Lung (tissue), 11 donors: ENCODE measurements at regions not wholly inside any gene's neighbourhood (a gene's known extent, or its start where the extent isn't known, plus 50 kb on each side); places are given as distances from the start of the nearest gene placed in this dataset.

ENCODE experiments used
- ATAC-seq: fragments of 200-7000 bp; cut with Tn5 transposase; one replicate; pipeline ENCODE4 v1.9.1; 2020; ENCODE audit warnings: moderate number of reproducible peaks; ENCODE audit not compliant: insufficient read depth, low FRiP score
- DNase-seq, 3 donors: peaks; one replicate each; pipeline ENCODE4 v3.0.0-alpha.2; 2013 to 2017
- H3K27ac ChIP-seq, 2 donors: one replicate each; pipeline ENCODE4 v1.5.1; 2013; ENCODE audit warnings: mild to moderate bottlenecking in 2 of 2, moderate library complexity in 2 of 2, control low read depth in 1 of 2, inconsistent platforms in 1 of 2, low read depth in 1 of 2, low read length in 1 of 2
- H3K27me3 ChIP-seq, 3 donors: one replicate each; pipeline ENCODE4 v1.5.1; 2013; ENCODE audit warnings: low read length in 2 of 3; ENCODE audit not compliant: control insufficient read depth in 3 of 3, insufficient read depth in 3 of 3
- H3K36me3 ChIP-seq, 4 donors: one replicate each; pipeline ENCODE4 v1.5.1; 2013; ENCODE audit warnings: low read length in 4 of 4, mild to moderate bottlenecking in 1 of 4, moderate library complexity in 1 of 4; ENCODE audit not compliant: control insufficient read depth in 4 of 4, insufficient read depth in 4 of 4
- H3K4me1 ChIP-seq, 5 donors: one replicate each; pipeline ENCODE4 v1.5.1; 2013; ENCODE audit warnings: low read length in 5 of 5, mild to moderate bottlenecking in 2 of 5, moderate library complexity in 1 of 5; ENCODE audit not compliant: control insufficient read depth in 5 of 5, insufficient read depth in 5 of 5
- H3K4me3 ChIP-seq: one replicate; pipeline ENCODE4 v1.5.1; 2013; ENCODE audit warnings: mild to moderate bottlenecking, control low read depth, moderate library complexity
- H3K9ac ChIP-seq, 2 donors: one replicate each; pipeline ENCODE4 v1.5.1; 2013; ENCODE audit warnings: low read length in 2 of 2, control low read depth in 1 of 2; ENCODE audit not compliant: insufficient read depth in 1 of 2
- H3K9me3 ChIP-seq, 4 donors: one replicate each; pipeline ENCODE4 v1.5.1; 2013; ENCODE audit warnings: low read length in 3 of 4, mild to moderate bottlenecking in 1 of 4, moderate library complexity in 1 of 4; ENCODE audit not compliant: control insufficient read depth in 4 of 4, insufficient read depth in 3 of 4
- CTCF ChIP-seq: IDR thresholded peaks from 2 replicates; pipeline ENCODE4 v1.5.1; 2012; ENCODE audit warnings: mild to moderate bottlenecking; ENCODE audit errors: control extremely low read depth, extremely low read depth
- WGBS, 2 donors: extraction: QIAGEN DNeasy Blood & Tissue Kit; methylation state at CpG; one replicate each; pipeline ENCODE4 v1.1.7; 2013; 5-methylcytosine and 5-hydroxymethylcytosine counted together
- donor health status: control.
- donor health status: control.
- donor health status: Bipolar disorder and iron deficiency.
- donor health status: healthy.
- donor health status: DM: yes; HTN: yes; CAD: no.

- ATAC-seq (no peak), DNase-seq (no peak)
- no peaks in the 10 kb centered on the region for H3K4me1 ChIP-seq
- H3K9ac ChIP-seq = no peak overlapping the region
- no peaks in the 10 kb centered on the region for H3K27me3 ChIP-seq
- no peak overlapping the region for H3K27ac ChIP-seq
- TF ChIP-seq CTCF = no peak
- no peaks in the 10 kb centered on the region for H3K36me3 ChIP-seq
- no peaks in the 10 kb centered on the region for H3K9me3 ChIP-seq
- 72 to 89% methylated on average over 2 of the region's 2 CpGs for WGBS, 2 donors
- no peak overlapping the region for H3K4me3 ChIP-seq
Measured at GRCh38 chr2:129101186-129101585, 782.5 kb upstream of the HS6ST1 start.

GRCh38 chr2:129103936-129104878 is 785.5 kb upstream of the HS6ST1 start:
- no peak for TF ChIP-seq CTCF
- DNase-seq (no peak), ATAC-seq (no peak)
- no peak overlapping the region for H3K9ac ChIP-seq
- no peak overlapping the region for H3K27ac ChIP-seq
- no peak overlapping the region for H3K4me3 ChIP-seq
- no peaks in the 10 kb centered on the region for H3K4me1 ChIP-seq
- H3K36me3 ChIP-seq = no peaks in the 10 kb centered on the region
- H3K9me3 ChIP-seq = no peaks in the 10 kb centered on the region
- H3K27me3 ChIP-seq = no peaks in the 10 kb centered on the region
- 76 to 84% methylated on average over 13 of the region's 13 CpGs for WGBS, 2 donors

GRCh38 chr2:129112181-129112580 is 793.5 kb upstream of the HS6ST1 start:
- Histone ChIP-seq H3K4me3 (no peak overlapping the region), H3K27ac (no peak overlapping the region), H3K36me3 (no peaks in the 10 kb centered on the region), H3K4me1 (no peaks in the 10 kb centered on the region), H3K27me3 (no peaks in the 10 kb centered on the region), H3K9ac (no peak overlapping the region), H3K9me3 (no peaks in the 10 kb centered on the region)
- no peak for ATAC-seq
- no peak for DNase-seq
- TF ChIP-seq CTCF = no peak
- WGBS, 2 donors = 89 to 90% methylated on average over 6 of the region's 6 CpGs

GRCh38 chr2:129113776-129114175 is 795.1 kb upstream of the HS6ST1 start:
- DNase-seq (no peak), ATAC-seq (no peak)
- H3K9me3 ChIP-seq = no peaks in the 10 kb centered on the region
- H3K27me3 ChIP-seq = no peaks in the 10 kb centered on the region
- H3K9ac ChIP-seq = no peak overlapping the region
- H3K27ac ChIP-seq = no peak overlapping the region
- WGBS, 2 donors = 94 to 95% methylated on average over 6 of the region's 6 CpGs
- H3K4me1 ChIP-seq = no peaks in the 10 kb centered on the region
- H3K4me3 ChIP-seq = no peak overlapping the region
- no peaks in the 10 kb centered on the region for H3K36me3 ChIP-seq
- no peak for TF ChIP-seq CTCF
